GM23338 (cell line): ENCODE measurements at regions not wholly inside any gene's neighbourhood (a gene's known extent, or its start where the extent isn't known, plus 50 kb on each side); places are given as distances from the start of the nearest gene placed in this dataset.

Experiments
- EZH2 ChIP-seq: fragments of 200-600 bp; sonication (generic); IDR thresholded peaks from one replicate; pipeline ENCODE4 v1.8.0; 2017; ENCODE audit warnings: antibody characterized with exemption, mild to moderate bottlenecking, low read depth; ENCODE audit not compliant: unreplicated experiment
- EZH2phosphoT487 ChIP-seq: fragments of 200-600 bp; sonication (generic); IDR thresholded peaks from one replicate; pipeline ENCODE4 v1.8.1; 2018; ENCODE audit warnings: antibody characterized with exemption; ENCODE audit not compliant: unreplicated experiment
- NANOG ChIP-seq: IDR thresholded peaks from 2 replicates; pipeline ENCODE4 v1.6.1; 2016; ENCODE audit warnings: antibody characterized with exemption, borderline replicate concordance
- REST ChIP-seq: IDR thresholded peaks from one replicate; pipeline ENCODE4 v1.6.1; 2018; ENCODE audit warnings: antibody characterized with exemption; ENCODE audit not compliant: unreplicated experiment
- STAT1 ChIP-seq: IDR thresholded peaks from one replicate; pipeline ENCODE4 v1.6.1; 2016; ENCODE audit warnings: antibody characterized with exemption; ENCODE audit not compliant: unreplicated experiment
- ZNF114 ChIP-seq: fragments of 250-450 bp; sonication (Bioruptor Pico); IDR thresholded peaks from 2 replicates; pipeline ENCODE4 v1.5.0; 2020; ENCODE audit warnings: mild to moderate bottlenecking, moderate library complexity
- ZNF331 ChIP-seq: fragments of 250-450 bp; sonication (Bioruptor Pico); IDR thresholded peaks from 2 replicates; pipeline ENCODE4 v1.5.0; 2020; ENCODE audit warnings: low read depth, mild to moderate bottlenecking, moderate library complexity
- ZNF462 ChIP-seq: fragments of 250-450 bp; sonication (Bioruptor Pico); IDR thresholded peaks from 2 replicates; pipeline ENCODE4 v1.5.0; 2020; ENCODE audit warnings: mild to moderate bottlenecking, moderate library complexity

GRCh38 chr15:69747193-69747592 is 294.6 kb downstream of the RPLP1 start (continued):
- TF ChIP-seq ZNF462 (CRISPR knock-in tag) (no peak), NANOG (no peak), ZNF331 (CRISPR knock-in tag) (no peak), ZNF114 (no peak), EZH2 (no peak), EZH2phosphoT487 (no peak), STAT1 (no peak), REST (no peak)
